OCI-M2 (cell line): ENCODE measurements at regions not wholly inside any gene's neighbourhood (a gene's known extent, or its start where the extent isn't known, plus 50 kb on each side); places are given as distances from the start of the nearest gene placed in this dataset.

Experiments used
- DNase-seq: peaks from one replicate; lab custom pipeline; 2025; ENCODE audit not compliant: unreplicated experiment; lab: John Stamatoyannopoulos, UW

DNA sequence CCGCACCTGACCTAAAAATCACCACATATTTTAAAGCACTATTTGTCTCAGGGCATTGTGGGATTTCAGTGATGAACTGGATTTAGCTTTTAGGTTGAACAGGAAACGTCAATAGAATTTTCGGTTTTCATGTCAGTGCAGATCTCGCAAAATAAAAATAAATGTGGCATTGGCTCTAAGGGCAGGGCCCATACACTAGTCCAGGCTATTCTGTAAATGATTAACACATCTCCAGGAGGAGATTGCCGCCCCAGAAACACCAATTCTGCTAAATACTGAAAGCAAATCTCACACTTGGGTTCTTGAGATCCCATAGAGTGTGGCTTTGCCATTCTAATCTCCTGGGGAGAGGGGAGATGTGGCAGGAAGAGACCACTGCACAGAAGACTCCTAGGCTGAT, 1494.0 kb upstream of the TMEM132C start:
- no peak for DNase-seq

DNA sequence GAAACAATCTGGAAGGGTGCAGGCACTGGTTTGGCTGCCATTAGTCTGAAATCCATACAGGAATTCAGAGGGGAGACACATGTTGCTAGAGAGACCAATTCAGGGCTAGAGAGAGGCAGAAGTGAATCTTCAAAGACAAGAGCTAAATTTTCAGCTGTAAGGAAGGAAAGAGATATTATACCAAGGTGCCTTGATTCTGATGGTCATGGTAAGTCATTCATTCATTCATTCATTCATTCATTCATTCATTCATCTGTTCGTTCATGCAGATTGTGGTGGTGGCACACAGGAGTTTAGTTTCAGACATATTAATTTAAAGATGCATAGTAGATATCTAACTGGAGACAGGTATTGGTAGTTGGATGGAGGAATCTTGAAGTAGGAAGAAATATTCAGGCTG, 1493.5 kb upstream of the TMEM132C start:
- DNase-seq = no peak

DNA sequence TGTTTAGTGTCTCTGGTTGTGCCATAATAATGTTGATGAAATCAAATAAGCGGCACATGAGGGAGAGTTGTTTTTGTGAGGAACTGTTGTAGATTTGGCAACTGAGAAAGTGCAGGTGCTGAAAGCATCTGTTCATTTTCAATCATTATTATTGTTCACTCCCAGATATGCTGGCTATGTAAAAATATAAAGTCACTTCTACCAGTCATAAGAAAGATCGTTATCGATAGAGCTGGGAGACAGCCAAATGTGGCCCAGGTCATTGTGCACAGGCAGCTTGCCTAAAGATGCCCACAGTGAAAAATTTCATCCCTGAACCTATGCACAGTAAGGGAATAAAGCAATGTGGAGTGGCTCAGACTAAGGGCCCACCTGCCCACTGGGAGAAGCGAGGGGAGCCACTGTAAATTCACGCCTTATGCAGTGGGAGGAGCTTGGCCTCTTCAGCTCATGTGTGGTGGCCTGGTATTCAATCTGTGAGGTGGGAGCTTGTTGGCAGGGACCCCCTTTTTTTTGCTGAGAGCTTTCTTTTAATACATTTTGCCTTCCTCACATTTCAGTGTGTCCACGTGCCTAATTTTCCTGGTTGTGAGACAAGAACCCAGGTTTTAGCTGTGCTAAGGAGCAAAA, 1490.8 kb upstream of the TMEM132C start:
- no peak for DNase-seq

DNA sequence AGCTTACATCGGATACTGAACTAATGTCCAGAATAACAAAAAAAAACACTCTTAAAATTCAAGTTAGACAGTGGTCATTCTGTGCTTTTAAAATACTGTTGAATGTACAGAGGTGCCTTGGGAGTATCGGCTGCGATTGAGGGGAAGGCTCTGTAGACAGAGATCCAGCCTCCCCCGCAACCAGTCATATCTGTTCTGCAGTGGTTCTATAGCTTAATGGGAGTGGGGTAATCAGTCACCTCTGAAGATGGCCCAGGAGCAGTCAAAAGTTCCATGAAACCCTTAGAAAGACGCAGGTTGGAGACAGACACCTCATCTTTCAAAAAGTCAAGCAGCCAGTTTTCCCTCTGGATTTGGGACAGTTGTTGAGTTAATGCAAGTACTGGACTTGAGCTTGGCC, 1486.6 kb upstream of the TMEM132C start:
- DNase-seq = no peak

DNA sequence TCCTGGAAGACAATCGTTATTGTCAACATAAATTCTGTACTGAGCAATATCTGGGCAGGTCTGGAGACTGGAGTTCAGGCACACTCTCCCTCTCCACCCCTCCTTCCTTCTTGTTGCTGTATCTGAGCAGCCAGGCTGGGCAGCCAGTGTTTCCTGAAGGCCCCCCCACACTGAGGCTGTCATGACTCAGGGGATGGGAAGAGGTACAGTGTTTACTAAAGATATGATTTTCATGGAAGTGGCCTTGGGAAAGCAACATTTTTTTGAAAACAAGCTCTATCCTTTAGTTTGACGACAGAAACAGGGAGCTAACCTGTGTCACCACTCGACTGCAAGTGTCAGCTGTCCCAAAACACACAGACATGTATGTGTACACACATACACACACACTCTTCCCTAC, 1485.4 kb upstream of the TMEM132C start:
- no peak for DNase-seq

DNA sequence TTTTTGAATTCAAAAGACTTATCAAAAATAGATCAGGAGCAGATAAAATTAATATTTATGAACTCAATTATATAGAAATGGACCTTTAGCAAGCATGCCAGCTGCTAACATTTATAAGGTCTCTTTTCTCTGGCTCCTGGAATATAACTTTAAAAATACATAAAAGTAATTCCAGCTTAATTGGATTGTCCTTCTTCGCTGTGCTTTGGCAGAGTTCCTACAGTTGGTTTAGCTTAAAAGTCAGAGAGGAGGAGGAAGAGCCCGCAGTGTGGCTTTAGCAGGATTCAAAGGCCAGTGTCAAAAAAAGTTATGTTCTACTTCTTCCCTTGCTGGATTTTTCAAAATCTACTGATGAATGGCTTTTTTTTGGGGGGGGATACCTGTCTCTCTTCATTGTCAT, 1484.9 kb upstream of the TMEM132C start:
- no peak for DNase-seq

DNA sequence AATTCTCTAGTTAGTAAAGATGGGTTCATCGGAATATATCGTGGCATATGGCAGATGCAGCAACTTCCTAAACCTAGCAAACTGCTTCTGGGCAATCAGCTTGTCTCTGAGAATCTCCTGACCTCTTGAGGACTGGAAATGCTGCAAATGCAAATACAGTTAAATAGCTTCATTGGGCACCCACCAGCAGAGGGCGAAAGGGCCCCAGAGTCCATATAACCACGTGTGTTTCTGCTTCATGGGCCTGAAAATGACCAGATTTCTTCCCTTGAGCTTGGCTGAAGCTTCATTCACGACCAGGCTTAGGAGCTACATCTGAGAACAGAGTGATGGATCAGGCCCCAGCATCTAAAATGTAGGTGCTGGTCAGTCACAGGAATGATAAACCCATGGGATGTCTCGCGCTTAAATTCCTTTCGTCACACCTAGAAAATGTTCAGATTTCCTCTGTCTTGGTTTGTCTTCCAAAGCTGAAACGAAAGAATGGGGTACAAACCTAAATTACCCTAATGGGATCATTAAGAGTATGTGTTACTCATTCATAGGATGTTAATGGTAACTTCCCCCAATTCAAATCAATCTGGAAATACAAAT, 1482.5 kb upstream of the TMEM132C start:
- DNase-seq = no peak

DNA sequence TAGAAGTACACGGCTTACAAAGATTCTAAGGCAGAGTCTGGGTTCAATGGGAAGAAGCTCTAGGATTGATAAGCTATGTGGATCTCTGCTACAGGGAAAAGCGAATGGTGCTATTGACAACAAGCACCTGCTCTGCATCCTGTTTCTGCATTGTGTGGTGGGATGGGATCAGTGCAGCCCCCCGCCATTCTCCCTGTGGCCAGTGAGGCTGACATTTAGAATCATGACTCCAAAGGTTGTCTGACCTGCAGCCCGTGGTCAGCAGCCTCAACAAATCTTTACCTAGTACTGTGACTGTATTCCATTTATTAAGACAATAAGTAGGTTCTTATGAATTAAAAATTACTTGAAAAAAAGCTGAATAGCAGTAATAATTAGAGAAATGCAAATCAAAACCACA, 1477.0 kb upstream of the TMEM132C start:
- DNase-seq = no peak

DNA sequence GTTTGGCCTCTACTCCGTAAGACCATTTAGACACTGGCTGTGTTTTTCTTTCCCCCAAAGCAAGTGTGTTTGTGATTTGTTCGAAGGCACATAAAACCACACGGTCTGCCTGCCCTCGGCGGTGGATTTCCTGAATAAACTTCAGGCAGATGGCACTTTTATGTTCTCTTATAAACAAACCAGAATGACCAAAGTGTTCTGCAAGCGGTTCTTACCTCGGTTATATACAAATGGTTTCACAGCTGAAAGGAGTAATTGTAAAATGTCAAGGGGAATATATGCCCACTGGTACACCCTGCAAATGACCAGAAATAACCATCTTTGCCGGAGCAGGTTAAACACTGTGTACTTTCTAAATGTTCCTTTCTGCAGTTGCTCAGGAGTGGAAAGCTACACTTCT, 1475.8 kb upstream of the TMEM132C start:
- DNase-seq = no peak

DNA sequence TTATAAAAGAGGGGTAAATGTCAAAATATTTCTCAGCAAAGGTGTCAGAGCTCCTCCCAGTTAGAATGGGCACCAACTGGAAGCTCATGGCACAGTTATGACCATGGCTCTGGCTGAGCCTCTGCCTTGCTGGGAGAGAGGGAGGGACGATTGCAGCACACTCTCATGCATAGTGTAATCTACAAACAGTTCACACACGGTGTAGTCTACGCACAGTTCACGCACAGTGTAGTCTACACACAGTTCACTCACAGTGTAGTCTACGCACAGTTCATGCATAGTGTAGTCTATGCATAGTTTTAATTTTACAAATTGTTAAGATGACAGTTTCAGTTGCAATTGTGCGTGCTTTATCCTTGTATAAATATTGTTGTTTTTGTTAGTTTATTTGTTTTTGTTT, 1474.6 kb upstream of the TMEM132C start:
- DNase-seq = no peak

DNA sequence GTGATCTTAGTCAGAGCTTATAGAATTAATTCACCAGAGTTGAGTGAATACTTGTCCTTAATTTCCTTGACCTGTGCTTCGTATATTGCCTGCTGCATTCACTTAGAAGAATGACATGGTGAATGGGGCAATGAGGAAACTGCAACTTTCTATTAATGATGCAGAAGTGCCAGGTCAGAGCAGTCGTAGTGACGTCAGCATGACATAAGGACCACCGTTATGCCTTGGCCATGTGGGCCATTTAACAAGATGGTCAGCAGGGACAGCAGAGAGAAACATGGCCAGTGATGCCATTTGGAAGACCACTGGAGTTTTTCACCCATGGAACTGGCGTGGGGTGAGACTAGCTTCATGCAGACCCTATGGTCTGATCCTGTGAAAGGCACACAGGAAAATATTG, 1469.4 kb upstream of the TMEM132C start:
- no peak for DNase-seq

DNA sequence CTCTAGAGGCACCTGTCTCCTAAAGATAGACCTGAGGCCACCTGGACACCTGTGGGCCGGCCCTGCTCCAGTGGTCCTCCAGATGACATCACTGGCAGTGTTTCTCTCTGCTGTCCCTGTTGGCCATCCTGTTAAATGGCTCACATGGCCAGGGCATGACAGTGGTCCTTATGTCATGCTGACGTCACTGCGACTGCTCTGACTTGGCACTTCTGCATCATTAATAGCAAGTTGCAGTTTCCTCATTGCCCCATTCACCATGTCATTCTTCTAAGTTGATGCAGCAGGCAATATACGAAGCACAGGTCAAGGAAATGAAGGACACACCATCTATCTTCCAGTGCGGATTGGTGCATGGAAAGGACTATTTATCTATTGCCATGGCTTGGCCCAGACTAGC, 1468.5 kb upstream of the TMEM132C start:
- DNase-seq = no peak

DNA sequence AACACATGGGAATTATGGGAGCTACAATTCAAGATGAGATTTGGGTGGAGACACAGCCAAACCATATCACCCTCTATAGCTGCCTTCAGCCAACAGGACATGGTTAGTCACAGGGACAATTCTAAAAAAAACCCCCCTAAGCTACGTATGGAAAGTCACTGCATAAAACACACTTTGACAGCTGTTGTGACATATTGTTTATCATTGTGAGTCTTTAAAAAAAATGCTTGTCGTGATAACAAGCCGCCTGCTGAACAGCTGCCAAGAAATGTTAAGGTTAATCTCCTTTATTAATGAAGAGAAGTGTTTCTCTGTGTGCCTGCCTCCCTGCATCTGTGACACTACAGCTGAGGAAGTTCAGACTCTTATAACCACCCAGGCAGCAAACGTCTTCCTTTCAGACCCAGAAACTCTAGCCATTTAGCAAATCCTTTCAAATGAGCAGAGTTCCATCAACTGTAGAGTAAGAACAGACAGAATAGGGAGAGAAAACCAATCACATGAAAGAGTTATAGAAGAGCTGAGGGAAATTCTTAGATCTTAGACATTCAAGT, 1459.6 kb upstream of the TMEM132C start:
- DNase-seq = no peak

DNA sequence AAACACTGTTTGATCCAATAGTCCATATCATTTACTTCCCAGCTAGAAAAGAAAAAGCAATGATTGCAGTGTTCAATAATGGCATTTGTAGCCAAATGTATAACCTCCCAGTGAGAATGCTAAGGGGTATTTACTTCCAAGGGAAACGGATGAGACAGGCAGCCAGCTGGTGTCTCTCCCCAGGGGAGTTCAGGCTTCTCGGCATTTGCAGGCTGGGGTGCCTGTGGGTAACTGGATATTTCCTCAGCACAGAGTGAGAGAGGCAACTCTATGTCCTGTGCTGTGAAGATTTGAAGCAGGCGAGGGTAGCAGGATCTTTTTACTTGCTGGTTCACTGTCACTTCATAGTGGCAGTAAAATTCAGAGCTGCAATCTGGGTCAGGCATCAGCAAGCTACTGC, 1455.6 kb upstream of the TMEM132C start:
- DNase-seq = no peak

DNA sequence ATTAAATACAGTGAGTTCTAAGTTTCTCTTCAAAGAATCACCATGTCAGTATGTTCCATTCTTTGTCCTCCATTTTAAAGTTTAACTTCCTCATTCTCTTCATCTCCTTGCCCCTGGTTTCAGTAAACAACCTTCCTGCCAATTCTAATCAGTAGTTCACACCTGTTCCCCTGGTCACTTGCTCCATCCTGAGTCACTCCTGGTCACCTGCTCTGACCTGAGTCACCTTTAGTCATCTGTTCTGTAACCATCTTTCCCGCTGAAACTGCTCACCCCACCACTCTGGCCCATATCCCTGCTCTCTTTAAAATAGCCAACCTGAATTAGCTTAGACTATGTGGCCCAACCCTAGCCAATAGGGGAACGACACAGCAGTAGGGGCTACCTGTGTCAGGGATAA, 1447.4 kb upstream of the TMEM132C start:
- DNase-seq = no peak

DNA sequence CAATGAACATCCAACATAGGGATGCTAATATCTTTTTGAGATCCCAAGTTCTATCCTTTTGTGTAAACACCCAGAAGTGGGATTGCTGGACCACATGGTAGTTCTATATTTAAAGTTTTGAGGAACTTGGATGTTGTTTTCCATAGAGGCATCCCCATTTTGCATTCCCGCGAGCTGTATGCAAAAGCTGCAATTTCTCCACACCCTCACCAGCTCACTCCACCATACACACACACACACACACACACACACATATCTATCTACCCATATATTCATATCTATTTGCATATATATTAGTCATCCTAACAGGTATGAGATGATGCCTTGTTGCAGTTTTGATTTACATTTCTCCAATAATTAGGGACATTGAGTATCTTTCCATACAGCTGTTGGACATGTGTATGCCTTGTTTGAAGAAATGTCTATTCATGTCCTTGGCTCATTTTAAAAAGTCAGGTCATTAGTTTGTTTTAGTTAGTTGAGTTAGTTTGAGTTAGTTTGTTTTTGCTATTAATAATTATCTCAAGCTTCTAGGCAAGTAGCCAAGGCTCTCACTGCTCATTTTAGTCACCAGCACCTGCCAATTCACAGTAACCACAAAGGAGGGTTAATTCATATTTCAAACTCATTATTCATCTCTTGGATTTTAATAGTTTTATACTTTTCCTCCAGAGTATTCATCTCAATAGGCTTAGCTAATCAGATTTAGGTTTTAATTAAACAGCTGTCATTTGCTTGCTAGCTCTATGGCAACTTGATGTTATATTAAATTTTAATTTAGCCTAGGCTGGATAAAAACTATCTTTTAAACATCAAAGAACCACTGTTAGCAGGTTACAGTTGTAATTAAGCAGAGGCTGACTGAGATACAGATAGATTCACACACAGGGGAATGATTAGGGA, 1435.9 kb upstream of the TMEM132C start:
- DNase-seq = no peak

DNA sequence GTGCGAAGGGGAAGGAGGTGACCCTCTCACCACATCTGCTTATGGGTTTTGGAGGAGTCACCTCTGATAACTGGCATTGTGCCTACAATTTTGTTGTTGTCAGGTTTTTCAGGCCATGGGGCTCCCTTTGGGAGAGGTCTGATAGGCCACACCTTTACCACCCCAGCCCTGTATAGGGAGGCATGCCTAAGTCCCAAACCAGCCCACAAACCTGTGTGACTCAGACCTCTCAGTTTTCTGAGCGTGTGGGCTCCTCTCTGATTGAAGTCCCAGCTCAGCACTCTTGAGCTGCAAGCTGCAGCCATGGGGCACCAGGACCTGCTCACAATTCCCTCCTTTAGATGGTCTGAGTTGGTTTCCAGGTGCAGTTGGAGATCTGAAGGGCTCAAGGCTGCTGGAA, 1429.3 kb upstream of the TMEM132C start:
- DNase-seq = no peak

DNA sequence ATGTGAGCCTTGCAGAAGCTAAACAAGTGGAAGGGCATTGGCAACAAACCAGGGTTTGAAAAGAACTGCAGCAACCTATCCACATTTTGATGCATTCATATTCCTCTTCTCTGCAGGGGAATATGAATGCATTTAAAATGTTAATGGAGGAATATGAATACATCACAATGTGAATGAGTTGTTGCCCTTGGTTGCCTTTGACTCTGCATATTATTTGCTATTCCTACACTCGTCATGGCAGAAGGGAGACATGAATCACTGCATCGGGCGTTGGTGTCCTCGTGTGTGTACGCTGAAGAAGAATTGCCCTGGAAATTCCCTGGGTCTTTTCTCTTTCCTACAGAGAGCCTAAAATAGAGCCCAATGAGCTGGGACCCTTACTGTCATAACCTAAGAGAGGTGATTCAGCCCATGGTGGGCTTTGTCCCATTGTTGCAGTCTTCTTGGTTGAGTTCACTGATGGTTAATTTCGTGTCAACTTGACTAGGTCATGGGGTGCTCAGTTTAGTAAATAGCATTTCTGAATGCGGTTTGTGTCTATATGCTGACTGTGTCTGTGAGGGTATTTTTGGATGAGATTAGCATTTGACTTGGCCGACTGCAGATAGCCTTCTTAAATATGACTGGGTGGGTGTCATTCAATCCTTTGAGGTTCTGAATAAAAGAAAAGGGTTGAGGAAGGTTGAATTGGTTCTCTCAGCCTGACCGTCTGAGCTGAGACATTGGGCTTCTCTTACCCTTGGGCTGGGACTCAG, 1422.9 kb upstream of the TMEM132C start:
- DNase-seq = no peak

DNA sequence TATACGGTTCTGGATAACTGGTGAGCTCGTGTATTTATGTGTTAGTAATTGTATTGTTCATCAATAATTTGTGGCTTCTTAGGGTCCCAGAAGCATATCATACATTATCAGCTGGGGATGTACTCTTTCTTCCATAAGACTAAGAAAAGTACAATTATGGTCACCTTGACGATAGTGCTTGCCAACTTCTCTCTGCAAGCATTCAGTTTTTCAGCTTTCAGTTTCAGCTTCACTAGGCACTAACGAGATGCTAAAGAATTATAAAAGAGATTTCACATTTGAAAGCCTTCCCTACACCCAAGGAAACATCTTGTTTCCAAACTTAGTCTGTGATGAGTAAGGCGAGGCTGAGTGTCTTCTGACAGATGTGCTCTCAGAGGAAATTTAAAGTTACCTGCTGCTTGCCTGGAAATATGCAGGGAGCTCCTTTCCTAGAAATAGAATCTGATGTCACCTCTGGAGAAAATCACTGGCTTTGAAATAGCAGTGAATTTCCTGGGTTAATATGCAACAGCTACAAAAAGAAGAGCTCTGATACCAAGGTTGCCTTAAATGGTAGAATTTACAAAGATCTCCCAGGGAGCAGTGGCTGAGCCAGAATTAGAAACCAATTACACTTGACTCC, 1419.9 kb upstream of the TMEM132C start:
- DNase-seq = no peak

DNA sequence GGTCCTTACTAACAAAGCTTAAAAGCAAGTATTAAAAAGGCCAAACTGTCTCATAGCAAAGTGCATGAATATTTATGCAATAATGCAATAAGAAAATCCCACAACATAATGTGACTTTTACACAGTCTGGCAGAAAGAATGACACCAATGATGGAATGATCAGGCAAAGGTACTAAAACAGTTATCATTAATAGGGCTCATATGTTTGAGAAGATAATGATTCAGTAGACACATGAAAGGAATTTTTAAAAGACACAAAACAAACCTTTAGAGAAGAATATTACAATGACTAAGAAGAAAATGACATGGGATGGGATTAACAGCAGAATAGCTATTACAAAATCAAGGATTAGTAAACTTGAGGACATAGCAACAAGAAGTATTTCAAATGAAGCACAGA, 1411.2 kb upstream of the TMEM132C start:
- no peak for DNase-seq

DNA sequence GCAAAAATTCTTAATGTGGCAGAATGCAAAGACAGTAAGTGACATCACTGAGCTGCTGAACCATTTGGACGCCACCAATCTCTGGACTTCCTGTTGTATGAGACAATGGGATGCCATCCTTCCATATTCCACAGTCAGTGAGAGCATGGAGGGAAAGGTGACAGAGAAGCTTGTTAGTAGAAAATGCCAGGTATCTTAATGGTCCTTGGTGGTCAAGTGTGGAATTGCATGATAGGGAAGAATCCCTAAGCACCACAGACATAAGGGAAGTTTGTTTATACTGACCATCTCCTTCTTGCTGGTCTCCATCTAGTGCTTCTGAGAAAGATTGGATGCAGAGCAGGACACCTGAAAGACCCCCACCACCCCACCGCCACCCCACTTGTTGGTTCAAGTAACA, 1410.0 kb upstream of the TMEM132C start:
- DNase-seq = no peak
